NCI-H82 treated with DMSO at 0.1 percent for 48 hours (cell line): ENCODE measurements at regions not wholly inside any gene's neighbourhood (a gene's known extent, or its start where the extent isn't known, plus 50 kb on each side); places are given as distances from the start of the nearest gene placed in this dataset.
A peak's percentile ranks its signal among the peaks of the same experiment; 100 is the strongest.
"Not testable (repeated sequence)": the region's sequence is repeated elsewhere in the genome, so short reads cannot be mapped to it uniquely, and the experiment has no call there.

ENCODE experiments used
- DNase-seq: peaks from one replicate; lab custom pipeline; 2025; ENCODE audit not compliant: unreplicated experiment; lab: John Stamatoyannopoulos, UW

DNA sequence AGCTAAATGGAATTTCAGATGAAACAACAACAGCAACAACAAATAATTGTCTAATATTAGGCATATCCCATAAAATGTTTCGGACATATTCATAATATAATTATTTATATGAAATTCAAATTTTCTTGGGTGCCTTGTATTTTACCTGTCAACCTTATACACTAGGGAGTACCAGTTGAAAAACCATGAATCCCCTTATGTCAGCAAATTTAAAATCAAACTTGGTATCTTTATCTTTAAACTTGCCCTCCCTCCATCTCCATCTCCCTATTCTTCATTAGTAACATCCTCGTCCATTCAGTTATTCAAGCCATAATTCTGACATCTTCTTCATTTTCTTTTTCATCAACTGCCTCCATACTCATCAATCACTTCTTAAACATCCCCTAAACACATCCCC is 974.5 kb upstream of the HS3ST1 start:
- no peak for DNase-seq

DNA sequence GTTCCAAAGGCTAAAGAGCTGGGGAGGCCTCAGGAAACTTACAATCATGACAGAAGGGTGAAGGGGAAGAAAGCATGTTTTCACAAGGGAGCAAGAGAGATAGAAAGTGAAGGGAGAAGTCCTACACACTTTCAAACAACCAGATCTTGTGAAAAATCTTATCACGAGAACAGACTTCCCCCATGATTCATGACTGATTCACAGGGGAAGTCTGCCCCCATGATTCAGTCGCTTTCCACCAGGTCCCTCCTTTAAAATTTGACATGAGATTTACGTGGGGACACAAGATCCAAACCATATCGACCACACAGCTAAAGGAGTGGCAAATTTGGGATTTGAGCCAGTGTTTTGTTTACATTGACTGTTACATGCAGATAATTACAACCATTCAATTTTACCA is 971.1 kb upstream of the HS3ST1 start:
- DNase-seq, result no peak

DNA sequence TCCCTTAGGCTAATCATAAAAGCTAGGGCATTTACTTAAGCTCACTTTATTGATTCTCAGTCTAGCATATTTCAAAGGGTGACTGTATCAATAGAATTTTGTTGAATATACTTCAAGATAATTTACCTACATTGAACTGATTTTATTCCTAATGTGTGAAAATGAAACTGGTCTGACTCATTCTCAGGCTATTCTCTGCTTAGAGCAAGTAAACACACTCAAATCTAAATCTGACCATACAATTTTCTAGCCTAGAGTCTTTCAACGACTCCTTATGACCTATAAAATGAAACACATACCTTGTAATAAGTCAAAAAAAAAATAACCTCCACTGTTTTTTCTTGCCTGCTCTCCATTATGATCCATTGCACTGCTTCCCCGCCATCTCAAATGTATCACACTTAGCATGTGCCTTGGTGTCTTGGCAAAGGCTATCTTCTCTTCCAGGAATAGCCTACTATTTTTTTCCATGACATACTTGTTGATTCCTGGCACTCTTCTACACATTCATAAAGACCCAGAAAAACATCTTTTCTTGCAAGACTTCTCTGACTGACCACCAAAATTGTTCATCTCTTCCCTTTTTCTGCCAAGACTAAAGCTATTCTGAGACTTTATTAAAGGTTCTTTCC is 965.1 kb upstream of the HS3ST1 start:
- DNase-seq, result no peak

DNA sequence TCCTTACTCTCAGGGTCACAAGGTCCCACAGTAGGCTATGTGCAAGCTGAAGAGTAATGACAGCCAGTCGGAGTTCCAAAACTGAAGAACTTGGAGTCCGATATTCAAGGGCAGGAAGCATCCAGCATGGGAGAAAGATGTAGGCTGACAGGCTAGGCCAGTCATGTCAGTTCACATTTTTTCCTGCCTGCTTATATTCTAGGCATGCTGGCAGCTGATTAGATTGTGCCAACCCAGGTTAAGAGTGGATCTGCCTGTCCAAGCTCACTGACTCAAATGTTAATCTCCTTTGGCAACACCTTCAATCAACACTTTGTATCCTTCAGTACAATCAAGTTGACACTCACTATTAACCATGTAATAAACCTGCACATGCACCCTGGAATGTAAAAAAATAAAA is 960.9 kb upstream of the HS3ST1 start:
- no peak for DNase-seq

DNA sequence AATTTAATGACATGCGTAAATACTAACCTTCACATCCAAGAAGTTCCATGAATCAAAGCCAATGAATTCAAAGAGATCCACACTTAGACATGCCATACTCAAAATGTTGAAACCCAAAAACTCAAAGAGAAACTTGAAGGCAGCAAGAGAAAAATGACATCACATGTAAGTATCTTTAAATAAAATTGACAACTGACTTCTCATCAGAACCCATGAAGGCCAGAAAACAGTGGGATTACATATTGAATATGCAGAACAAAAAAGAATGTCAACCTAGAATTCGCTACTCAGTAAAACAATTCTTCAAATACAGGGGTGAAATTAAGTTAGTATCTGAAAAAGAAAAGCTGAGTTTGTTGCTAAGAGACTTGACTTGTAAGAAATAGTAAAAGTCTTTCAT is 953.9 kb upstream of the HS3ST1 start:
- no peak for DNase-seq

DNA sequence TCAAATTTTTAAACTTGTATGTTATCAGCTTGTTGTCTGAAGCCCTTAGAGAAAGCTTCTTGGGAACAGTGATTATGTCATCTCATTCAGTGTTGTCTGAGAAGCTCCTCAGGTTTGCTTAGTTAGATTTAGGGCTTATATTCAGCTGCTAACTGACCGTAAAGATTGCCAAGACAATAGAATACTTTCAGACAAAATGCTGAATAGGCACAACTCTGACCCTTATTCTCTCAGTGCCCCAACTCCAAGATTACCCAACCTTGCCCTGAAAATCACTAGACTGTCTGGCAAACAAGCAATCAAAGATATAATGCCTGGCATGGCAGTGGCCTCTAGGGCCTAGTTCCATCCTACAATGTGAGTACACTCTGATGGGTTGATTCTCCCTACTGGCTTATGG is 950.5 kb upstream of the HS3ST1 start:
- no peak for DNase-seq

DNA sequence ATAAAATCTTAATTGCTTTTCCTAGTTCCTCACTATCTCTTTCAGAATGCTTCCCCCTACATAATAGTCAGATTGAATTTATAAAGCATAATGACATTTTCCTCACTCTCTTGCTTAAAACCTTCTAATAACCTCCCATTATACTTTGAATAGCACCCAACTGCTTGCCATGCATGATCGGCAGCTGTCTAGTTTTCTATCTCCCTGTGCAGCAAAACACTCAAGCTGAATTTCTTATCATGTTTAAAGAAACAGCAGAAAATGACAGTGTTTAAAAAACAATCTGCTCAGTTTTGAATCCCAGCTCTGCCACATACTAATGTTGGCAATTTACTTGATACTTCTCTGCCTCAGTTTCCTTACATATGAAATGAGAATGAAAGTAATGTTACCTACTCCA is 947.1 kb upstream of the HS3ST1 start:
- no peak for DNase-seq

DNA sequence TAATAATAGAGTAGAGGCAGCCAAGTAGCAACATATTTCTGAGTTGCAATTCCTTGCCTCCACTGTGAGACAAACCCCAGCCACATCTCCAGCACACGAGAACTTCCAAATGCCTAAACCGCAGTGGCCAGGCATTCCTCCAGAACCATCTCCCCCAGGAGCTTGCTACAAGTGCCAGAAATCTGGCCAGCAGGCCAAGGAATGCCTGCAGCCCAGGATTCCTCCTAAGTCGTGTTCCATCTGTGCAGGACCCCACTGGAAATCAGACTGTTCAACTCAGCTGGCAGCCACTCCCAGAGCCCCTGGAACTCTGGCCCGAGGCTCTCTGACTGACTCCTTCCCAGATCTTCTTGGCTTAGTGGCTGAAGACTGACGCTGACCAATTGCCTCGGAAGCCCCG is 937.2 kb upstream of the HS3ST1 start:
- not testable (repeated sequence) for DNase-seq

DNA sequence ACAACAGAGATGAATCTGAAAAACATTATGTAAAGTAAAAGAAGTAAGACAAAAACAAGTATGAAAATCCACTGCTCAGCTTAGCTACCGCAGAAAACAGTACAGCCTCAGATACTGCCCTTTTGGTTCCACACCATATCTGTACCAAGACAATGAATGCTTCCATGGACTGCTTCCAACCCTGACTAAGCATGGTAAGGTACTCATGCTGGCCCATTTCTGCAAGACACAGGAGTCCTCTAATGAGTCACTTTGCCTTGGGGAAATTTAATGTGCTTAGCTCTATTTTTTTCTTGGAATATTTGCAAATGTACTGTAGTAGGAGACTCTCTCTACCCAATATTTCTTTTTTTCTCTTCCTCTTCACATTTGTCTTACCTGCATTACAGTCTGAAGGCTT is 931.7 kb upstream of the HS3ST1 start:
- DNase-seq, result no peak

DNA sequence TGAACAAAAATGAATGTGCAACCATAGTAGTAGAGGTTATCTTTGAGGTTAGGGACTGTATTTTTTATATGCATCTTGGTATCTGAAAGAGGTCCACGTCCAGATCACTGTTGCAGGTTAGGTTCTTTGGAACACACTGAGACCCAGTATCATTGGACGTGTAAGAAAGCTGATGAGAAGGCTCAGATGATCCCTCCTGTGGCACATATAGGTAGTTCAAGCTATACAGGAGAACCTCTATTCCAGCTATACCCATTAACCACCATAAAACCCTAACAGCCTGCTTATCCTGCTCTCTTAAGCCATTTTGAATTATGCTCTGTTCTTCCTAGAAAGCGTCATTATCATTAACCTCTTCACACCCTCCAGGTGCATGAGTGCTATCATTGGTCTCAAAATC is 930.7 kb upstream of the HS3ST1 start:
- no peak for DNase-seq

DNA sequence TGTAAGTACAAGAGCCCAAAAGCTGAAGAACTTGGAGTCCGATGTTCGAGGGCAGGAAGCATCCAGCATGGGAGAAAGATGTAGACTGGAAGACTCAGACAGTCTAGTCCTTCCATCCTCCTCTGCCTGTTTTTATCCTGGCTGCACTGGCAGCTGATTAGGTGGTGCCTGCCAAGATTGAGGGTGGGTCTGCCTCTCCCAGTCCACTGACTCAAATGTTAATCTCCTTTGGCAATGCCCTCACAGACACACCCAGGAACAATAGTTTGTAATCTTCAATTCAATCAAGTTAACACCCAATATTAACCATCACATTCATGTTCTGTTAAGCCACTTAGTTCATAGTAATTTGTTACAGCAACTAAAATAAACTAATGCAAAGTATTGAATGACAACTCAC is 904.4 kb upstream of the HS3ST1 start:
- DNase-seq, result not testable (repeated sequence)

DNA sequence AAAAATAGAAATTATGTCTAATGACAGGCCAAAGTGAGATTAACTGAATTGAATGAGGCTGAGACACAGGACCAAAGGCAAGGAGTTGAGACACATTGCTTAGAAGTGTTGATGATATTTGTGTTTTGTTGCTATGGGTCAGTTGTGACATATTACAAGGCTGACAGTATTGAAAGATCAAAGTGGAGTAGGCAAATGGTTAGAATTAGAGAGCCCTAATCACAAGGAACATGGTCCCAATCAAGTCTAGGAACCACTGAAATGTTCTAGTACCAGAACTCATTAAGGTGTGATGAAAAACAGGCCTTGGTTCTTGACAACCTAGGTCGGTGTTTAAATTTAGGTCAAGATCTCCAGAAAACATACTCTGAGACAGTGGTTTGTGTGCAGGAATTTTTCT is 896.3 kb upstream of the HS3ST1 start:
- DNase-seq, result no peak

DNA sequence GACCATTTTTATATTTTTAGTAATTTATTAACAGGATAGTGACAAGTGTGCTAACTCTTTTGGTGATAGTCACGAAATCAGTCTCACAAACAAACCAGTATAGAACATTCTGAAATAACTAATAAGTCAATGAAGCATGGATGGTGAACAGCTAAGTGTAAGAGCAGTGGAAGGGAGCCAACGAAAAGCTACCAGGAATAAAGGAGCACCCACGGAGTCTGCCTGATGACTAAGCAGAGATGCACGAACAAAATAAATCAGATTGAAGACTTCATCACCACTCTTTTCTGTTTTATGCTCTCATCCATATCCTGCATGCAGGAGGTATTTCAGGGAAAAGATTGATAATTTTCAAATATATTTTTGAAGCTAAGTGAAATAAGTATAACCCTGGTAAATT is 891.1 kb upstream of the HS3ST1 start:
- no peak for DNase-seq

DNA sequence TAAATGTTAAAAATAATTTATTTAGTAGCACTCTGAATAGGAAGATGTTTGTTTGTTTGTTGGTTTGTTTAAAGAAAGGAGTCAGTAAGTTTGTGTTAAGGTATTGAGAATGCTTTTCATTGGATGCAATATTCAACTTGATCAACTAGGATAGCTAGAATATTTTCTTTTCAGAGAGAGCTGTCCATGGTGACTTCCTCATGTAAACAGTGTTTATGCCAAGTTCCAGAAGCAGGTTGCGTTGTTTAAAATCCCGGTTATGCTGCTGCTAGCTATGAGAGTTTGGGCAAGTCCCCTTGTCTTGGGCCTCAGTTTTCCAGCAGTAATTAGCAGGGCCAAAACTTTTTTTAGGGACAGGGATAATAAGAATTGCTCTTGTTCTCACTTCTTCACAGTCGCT is 876.2 kb upstream of the HS3ST1 start:
- no peak for DNase-seq

DNA sequence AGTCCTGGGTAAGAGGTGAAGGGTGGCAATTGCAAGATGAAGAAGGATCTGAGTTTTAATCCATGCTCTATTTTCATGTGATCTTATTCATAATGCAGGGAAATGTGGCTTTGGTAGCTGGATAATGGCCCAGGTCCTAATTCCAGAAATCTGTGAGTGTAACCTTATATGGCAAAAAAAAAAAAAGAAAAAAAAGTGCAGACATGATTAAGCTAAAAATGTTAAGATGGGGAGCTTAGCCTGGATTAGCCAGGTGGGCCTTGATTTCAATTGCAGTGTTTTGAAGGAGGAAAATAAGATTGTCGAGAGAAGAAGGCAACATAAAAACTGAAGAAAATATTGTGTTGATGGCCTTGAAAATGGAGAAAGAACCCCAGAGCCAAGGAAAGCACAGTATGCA is 867.7 kb upstream of the HS3ST1 start:
- DNase-seq, result peak; percentile 58

DNA sequence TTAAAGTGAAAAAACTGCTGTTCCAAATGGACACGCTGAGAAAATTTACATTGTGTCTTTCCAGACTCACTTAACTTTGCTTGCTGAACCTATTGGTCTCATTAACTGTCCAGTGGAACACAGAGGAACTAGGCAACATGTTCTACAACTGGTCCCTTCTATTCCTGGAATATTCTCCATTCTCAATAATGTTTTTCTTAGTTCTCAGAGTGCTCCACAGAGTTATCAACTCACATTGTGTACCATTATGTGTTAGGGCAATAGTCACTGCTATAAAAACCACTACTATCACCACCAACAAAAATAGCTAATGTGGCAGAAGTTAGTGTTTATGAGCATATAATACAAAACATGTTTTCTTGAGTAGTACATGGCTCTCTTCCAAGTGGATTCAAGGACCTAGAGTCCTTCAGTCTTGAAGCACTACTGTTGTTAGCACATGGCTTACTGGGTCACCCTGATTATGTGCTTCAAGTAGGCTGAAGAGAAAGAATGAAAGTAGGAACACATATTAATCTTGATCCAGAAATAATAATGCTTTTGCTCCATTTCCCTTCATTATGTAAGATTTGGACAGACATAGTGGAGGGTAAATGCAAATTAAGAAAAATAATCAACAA is 865.3 kb upstream of the HS3ST1 start:
- DNase-seq, result no peak

DNA sequence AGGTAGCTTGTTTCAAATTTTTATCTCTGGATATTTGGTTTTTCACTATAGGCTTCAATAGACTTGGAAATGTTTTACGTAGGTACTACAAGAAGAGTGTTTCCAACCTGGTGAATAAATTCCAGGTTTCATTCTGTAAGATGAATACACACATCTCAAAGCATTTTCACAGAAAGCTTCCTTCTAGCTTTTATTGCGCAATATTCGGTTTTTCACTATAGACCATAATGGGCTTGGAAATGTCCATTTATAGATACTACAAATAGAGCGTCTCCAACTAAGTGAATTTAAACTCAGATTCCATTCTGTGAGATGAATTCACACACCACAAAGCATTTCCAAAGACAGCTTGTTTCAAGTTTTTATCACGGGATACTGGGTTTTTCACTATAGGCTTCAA is 857.7 kb upstream of the HS3ST1 start:
- DNase-seq, result no peak

DNA sequence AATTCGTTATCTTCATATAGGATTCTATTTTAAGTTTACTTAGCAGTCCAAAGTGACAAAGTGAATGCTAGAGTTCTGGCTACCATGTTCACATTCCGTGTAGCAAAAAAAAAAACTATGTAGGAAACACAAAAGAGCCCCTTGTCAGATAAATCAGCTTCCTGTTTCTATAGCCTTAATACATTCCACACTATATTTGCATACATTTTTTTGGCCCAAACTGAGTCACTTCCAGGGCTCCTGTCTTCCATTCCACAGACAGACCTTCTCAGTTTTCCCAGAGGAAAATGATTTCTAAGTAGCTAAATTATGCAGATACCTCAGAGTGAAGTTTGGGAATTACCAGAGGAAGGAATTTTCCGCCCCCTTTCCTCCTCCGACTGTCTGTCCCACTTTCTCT is 841.9 kb upstream of the HS3ST1 start:
- DNase-seq, result no peak

DNA sequence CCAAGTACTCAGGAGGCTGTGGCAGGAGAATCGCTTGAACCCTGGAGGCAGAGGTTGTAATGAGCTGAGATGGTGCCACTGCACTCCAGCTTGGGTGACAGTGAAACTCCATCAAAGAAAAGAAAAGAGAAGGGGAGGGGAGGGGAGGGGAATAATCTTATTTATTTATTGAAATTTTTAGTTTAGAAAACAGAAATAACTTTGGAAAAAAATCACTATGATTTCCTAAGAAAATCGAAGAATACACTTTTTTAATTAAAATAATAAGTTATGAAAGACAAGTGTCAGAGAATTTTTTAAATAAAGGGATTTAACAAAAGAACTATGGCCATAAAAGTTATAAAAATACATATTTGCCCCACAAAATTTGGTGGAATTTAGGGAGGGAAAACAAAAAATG is 836.9 kb upstream of the HS3ST1 start:
- no peak for DNase-seq

DNA sequence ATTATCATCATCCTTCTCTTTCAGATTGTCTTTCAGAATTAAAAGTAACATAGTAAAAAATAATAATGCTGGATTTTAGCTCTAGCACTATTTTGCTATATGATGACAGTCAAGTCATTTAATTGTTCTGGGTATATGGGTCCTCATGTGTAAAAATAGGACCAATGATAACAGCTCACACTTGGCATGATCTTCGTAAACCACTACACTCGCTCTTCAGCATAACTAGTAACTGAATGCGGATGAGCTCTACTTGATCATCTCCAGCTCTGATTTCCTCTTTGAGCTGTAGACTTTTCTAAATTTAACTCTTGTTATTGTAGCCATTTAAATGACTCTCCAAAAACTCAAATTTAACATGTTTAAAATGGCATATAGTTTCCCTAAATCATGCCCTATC is 831.8 kb upstream of the HS3ST1 start:
- DNase-seq, result no peak

DNA sequence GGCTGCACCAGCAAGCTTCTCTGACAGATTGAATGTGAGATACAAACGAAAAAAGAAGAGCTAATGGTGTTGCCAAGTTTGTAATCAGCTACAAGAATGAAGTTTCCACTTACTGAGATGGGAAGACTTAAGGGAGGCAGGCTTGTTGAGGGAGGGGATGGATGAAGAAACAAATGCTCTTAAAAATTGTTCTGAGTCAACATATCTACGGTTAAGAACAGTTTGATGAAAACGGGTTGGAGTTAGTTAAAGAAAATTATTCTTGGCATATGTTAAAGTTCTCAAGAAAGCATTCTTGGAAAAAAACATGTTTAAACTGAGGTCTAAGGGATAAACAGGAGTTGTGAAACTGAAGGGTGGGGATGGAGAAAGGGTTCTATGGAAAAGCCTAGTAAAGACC is 816.3 kb upstream of the HS3ST1 start:
- DNase-seq, result no peak

DNA sequence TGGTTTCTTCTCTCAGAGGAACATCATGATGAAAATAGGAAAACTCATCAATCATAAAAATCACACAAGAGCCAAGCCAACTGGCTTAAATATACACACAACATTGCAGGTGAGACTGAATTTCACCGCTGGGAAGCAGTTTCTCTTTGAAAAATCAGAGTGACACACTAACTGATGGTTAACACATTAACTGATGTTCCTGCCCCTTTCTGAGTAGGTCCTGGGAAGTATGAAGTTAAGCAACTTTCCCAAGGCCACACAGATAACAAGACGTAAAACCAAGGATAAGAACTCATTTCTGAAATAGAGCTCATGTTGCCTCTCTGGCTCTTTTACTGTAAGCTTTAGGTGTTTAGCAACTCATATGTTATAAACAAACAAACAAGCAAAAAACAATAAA is 813.7 kb upstream of the HS3ST1 start:
- no peak for DNase-seq

DNA sequence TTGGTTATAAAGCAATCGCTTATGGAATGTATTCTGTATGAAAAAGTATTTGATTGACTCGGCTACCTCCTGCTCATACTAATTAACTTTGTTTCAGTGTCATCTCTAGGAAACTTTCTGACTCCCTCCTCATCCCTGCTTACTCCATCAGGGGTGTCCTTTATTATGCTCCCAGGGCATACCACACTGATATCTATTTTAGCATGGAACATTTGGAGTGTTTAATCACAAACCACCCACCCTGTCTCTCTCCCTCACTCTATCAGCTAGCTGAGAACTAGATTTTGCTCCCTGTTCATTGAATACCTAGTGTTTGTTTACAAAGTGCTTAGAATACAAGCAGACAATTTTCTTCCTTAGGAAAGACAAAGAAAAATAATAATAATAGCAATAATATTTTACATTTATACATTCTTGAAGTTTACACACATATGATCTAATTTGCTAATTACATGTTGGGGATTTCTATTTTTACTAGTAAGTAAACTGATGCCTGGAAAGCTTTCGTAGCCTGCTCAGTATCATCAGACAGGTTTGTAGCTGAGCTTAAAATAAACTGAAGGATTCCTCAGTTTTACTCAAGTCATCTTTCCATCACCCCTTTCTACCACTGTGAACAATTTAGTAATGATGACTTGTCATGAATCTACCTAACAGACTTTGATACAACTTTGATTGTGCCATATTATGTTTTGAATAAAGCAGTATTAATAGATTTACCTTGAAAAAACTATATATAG is 811.4 kb upstream of the HS3ST1 start:
- no peak for DNase-seq
